NCI-H774 (cell line): ENCODE measurements at regions not wholly inside any gene's neighbourhood (a gene's known extent, or its start where the extent isn't known, plus 50 kb on each side); places are given as distances from the start of the nearest gene placed in this dataset.

Source experiments
- DNase-seq: peaks from one replicate; lab custom pipeline; 2025; lab: John Stamatoyannopoulos, UW

DNA sequence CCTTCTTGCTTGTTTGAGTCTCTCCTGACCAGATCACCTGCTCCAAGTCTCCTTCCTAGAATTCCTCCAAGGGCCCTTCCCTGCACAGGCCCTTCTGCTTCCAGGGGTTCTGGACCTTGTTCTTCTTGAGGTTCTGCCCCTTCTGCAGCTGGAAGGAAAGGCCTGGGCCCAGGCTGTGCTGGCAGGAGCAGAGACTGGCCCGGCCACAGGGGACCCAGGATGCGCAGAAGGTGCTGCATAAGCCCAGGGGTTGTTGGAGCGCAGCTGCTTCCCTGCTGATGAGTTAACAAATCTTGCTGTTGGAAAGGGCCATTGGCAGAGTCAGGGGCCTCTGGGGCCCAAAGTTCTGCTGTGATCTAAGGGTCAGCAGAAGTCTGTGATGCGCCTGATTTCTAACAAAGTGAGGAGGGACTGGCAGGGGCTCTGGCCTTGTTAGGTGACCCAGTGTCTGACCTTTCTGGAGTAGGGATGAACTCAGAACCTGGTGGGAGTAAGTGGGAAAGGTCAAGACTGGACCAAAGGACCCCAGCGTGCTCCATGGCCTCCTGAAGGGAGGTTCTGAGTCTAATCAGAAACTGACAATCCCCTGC lies 509.8 kb downstream of the PTPRU start:
- no peak for DNase-seq

DNA sequence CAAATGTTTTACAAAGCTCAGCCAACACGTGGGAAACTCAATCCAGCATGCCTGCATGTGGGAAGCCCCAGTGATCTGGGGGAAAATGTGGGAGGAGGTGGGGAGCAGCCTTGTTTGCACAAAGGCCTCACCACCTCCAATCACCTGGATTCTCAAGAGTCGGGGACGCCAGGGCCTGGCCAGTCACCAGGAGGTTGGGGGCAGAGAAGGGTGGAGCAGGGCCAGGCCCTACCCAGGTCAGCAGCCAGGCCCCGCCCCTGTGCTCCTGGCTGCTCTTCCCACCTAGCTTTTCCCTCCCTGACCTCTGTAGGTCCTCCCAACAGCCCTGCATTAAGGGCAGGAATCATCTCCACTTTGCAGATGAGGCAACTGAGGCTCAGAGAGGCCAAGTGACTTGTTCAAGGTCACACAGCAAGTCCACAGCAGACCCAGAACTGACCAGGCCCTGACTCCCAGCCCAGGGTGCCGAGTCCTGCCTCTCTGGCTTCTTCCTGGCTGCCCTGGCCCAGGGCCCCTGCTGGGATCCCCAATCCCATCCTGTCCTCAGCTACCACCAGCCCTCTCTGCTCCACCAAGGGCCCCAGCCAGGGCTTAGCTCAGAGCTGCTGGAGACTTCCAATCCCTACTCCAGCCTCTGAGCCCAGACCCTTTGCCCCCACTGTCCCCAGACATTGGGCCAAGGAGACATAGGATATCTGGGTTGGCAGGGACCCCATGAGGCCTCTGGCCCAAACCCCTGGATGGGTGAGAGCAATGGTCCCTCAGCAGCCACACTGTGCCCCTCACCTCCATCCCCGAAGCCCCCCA lies 508.6 kb downstream of the PTPRU start:
- no peak for DNase-seq

DNA sequence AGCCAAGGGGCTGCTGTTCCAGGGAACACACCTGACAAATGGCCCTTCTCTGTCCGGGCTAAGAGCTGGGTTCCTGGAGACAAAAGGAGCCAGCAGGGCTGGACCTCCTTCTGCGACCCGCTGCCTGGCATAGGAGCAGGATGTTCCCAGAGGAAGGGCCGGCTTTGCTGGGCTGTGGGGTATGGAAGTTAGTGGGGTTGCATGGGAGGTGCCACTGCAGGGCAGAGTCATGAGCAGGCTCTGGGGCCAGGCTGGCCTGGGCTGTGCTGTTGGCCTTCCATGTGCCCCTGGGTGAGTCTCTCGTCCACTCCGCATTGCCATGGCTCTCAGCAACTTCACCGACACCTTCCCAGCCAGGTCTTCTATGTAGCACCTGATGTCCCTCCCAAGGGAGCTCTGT lies 507.6 kb downstream of the PTPRU start:
- no peak for DNase-seq

GRCh38 chr1:29743264-29743663 lies 506.9 kb downstream of the PTPRU start:
- no peak for DNase-seq

DNA sequence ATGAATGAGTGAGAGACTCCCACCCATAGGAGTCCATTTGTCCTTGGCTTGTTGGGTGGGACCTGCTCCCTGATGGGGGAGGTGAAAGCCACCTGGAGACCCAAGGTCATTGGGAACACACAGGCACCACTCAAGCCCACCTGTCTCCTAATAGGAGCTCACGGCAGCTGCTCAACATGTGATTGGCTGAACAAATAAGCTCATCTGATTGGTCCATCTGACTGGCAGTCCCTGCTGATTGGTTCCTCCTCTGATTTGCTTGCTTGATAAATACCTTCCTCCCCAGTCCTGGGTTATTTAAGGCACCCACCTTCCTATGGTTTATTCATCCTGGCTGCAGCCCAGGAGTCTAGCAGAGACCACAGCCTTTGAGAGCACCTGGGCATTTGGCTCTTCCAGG lies 502.9 kb downstream of the PTPRU start:
- no peak for DNase-seq

DNA sequence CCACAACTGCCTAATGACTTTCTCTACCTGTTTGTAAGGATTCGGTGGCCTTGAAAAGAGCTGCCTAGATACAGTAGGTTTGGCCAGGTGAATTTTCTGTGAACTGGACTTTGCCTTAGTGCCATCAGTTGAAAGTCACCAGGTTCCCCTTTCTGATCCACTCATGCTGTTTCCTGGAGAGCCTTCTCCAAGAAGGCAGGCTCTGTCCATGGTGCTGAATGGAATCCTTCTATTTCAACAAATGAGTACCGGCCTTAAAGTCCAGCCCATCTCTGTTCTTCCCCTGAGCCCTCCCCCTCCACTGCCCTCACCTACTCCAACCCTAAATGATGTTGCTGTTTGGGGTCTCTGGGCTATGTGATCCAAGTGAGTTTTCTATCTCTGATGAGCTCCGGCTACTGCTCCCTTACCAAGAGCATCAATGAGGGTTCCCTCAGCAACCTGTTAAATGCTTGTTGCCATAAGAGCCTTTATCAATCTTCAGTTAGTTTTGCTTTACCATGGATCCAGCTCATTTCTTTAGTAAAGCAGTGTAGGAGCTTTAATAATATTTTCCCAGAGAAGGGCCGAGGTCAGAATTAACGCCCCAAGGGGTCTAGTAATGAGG lies 500.4 kb downstream of the PTPRU start:
- no peak for DNase-seq

DNA sequence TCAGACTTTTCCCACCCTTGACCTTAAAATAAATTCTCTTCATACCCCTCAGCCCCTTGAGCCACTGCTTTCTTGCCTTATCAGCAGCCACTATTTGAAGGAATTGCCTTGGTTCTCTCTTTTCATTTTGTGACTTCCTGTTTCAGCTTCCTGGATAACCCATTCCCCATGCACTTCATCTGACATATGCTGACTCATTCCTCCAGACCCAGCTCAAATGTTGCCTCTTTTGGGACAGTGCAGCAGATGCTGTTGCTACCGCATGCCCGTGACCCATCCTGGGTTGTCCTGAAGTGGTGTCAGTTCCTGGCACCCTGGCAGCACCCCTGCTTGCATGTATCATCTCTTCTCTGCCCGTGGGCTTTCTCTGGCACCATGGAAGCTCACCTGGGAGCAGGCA lies 496.1 kb downstream of the PTPRU start:
- DNase-seq: no peak

GRCh38 chr1:29730623-29731022 lies 494.3 kb downstream of the PTPRU start:
- no peak for DNase-seq

GRCh38 chr1:29729281-29729680 lies 493.0 kb downstream of the PTPRU start:
- DNase-seq: no peak

- no peak for DNase-seq
These were observed 492.4 kb downstream of the PTPRU start for GRCh38 chr1:29728703-29729102.

- no peak for DNase-seq
These were observed 488.9 kb downstream of the PTPRU start for GRCh38 chr1:29725262-29725661.

GRCh38 chr1:29722598-29722997 lies 486.3 kb downstream of the PTPRU start:
- DNase-seq: no peak

- DNase-seq: no peak
These were observed 482.9 kb downstream of the PTPRU start for GRCh38 chr1:29719253-29719652.

- no peak for DNase-seq
These were observed 482.5 kb downstream of the PTPRU start for GRCh38 chr1:29718791-29719190.

GRCh38 chr1:29716306-29716705 lies 480.0 kb downstream of the PTPRU start:
- no peak for DNase-seq

- DNase-seq: no peak
These were observed 477.5 kb downstream of the PTPRU start for GRCh38 chr1:29713857-29714256.

- DNase-seq: no peak
These were observed 476.5 kb downstream of the PTPRU start for GRCh38 chr1:29712801-29713200.

- no peak for DNase-seq
These were observed 475.9 kb downstream of the PTPRU start for GRCh38 chr1:29712284-29712651.

- no peak for DNase-seq
These were observed 475.4 kb downstream of the PTPRU start for GRCh38 chr1:29711582-29712283.

DNA sequence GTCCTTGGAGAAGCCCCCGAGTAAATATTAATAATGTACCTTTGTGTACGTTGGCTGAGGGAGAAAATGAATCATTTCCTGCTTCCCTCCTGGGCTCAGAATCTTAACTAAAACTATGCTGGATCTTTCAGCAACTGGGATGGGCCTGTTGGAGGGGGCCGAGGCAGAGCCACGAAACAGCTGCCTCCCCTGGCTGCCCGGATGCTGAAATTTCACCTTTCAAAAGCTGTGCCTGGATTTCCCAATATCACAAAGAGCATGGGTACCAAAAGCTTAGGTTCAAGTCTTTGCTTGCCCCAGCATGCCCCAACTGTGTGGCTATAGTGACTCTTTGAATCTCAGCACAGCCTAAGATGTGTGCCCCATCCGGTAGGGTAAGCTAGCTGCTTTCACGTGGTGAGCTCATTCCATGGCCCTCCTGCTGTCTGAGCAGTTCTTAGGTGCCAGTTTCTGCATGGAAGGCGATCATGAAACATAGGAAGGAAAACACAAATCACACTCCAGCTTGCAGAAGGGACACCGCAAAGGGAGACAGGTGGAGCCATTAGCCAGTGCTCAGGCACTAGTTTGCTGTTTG lies 473.5 kb downstream of the PTPRU start:
- DNase-seq: no peak

- no peak for DNase-seq
These were observed 472.7 kb downstream of the PTPRU start for GRCh38 chr1:29708796-29709703.
